Stimulated activated CD4-positive, alpha-beta T cell treated with anti-CD3 and anti-CD28 coated beads, Interleukin-2, amount 100 ng/mL, for 48 hours (primary cell): ENCODE measurements at regions not wholly inside any gene's neighbourhood (a gene's known extent, or its start where the extent isn't known, plus 50 kb on each side); places are given as distances from the start of the nearest gene placed in this dataset.

Experiments
- DNase-seq, 2 donors: peaks; one replicate each; pipeline ENCODE4 v3.0.0-alpha.2; 2020

DNA sequence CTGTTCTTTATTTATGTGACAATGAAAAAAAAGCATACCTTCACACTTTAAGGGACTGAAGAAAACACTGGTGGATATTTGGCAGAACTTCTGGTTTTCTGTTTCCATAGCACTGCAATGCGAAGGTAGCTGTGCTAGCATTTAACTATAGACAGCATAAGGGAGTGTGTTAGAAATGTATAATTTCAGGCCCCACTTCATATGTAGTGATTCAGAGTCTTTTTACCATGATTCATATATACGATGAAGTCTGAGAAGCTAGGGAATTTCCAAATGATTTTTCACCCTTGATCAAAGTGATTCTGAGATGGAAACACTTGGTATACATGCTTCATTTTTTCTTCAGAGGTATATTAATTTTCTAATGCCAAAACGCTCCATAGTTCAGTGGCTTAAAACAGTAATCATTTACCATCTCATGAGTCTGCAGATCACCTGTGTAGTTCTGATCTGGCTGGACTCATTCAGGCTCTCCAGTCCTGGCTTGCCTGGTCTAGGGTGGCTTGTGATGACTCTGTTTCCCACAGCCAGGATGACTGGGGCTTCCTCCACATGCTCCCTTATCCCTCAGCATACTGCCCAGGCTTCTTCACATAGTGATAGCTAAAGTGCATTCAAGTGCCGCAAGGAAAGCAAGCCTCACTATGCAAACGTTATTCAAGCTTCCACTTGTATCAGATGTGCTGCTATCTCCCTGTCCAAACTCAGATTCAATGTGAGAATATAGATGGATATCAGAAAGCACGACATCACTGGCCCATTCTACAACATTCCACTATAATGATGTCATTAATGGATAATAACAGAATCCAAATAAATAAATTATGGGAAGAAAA lies 790.1 kb downstream of the TECRL start:
- DNase-seq = no peak

DNA sequence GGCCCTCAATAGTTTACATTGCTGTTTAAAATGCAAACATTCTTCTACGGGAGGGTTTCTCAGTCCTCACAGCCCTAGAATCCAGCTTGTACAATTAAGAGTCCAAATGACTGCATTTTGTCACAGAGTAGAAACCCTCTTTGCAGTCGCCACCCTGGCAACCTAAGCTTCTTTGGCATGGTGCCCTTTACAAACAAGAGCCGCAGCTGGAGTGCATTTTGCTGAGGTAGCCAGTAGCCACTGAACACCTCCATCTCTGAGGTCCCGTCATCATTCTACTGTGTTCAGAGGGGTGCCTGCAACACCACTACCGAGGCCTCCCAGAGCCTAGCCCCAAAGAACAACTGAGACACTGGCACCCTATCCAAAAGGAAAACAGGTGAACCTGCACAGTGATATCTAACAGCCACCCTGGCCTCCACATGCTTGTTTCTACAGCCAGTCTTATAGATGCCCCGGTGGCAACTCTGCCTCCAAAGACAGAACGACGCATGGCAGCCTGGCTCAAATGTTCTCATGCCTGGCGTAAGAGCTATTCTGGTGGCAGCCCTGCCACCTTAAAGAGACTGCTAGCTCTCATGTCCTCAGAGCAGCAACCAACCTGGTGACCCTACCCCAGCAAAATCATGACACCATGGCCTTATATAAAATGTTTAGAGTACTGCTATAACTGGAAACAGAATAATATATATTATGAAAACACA lies 801.9 kb downstream of the TECRL start:
- DNase-seq = no peak

DNA sequence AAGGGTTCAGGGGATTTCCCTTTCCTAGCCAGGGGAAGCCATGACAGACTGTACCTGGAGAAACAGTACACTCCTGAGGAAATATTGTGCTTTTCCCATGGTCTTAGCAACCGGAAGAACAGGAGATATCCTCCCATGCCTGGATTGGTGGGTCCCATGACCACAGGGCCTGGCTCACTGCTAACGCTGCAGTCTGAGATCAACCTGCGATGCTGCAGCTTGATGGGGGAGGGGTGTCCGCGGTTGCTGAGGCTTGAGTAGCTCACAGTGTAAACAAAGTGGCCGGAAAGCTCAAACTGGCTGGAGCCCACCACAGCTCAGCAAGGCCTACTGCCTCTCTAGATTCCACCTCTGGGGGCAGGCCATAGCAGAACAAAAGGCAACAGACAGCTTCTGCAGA lies 819.5 kb downstream of the TECRL start:
- DNase-seq = no peak

DNA sequence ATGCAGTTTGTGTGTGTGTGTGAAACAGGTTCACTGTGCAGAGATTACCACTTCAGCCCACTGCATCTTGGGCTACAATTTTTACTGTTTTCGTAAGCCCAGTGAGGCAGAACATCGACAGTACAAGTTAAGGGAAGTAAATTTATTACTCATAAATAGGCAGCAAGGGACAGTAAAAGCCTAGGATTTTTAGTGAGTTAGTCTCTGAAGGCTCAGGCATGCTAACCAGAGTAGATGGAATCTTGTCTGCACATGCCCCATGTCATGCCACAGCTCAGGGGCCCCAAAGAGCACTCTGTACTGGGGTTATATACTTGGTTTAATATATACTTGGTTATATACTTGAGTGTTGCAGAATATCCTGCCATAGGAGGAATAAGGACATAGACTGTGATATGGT lies 825.7 kb downstream of the TECRL start:
- DNase-seq = no peak

DNA sequence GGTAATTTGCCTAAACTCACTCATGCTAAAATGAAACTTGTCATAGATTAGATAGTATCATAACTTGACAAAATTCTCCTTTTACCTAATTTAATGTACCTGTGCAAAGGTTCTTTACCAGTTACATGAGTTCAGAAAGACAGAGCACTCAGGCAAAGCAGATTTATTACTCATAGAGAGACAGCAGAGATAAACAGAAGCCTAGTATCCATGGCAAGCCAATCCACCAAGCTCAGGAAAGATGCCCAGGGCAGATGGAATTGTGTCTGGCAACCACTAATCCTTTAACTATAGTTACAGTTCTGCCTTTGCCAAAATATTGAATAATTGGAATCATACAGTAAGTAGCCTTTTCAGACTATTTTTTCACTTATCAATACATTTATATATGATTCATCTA lies 826.2 kb downstream of the TECRL start:
- DNase-seq = no peak

DNA sequence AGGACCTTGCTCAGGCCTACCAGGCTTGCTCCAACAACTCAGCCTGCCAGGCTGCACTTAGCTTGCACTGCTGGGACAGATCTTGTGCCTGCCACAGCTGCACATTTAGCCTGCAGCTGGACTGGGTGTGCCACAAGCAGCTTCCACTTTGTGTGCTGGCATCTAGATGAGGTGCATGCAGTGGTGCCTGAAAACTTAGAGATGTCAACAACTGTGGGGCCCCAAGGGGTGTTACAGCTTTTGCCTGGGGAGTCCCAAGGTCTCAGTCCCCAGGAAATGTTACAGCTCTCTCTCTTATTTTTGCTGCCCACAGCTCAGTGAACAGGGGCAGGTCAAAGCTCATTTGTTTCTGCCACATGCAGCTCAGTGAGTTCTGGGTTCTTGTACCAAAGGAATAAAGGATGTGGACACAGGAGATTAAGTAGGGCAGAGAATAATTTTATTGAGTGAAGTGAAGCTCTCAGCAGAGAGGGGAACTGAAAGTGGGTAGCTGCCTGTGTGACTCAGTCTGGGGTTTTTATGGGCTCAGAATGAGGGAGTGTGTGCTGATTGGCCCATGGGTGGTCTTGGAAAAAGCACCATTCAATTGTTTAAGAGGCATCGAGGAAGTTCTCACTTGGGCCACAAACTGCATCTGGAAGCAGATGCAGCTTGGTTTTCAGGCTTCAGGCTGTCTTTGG lies 828.3 kb downstream of the TECRL start:
- no peak for DNase-seq

DNA sequence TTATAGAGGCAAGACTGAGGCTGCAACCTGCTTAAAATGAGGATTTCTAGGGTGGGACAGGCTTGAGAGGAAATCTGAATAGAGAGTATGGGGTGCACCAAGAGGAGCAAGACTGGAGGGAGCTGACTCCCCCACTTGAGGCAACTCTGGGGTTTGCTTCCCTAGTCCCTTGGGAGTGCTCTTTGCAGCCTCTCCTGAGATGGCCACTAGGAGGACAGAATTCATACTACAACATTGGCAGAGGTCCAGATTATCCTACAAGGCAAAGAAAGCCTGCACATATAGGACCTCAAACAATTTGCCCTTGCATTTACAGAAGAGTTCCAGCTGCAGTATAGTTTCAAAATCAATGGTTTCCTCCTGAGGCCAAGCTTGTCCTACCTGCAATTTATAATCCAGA lies 830.9 kb downstream of the TECRL start:
- no peak for DNase-seq

DNA sequence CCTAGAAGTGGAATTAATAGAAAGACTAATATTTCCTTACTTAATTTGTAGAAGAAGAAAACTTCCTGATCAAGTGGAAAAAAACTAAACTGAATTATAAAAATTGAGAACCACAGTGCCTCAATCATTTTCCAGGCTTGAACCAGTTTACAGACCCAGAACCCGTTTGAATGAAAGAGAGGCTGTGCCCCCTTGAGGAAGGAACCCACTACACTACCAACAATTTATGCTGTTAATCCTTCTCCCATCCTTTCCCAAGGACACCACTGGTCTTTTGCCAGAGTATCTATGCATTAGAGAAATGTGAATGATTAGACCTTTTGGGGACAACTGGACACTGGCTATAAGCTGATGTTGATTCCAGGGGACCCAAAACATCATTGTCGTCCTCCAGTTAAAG lies 842.6 kb downstream of the TECRL start:
- DNase-seq = no peak

DNA sequence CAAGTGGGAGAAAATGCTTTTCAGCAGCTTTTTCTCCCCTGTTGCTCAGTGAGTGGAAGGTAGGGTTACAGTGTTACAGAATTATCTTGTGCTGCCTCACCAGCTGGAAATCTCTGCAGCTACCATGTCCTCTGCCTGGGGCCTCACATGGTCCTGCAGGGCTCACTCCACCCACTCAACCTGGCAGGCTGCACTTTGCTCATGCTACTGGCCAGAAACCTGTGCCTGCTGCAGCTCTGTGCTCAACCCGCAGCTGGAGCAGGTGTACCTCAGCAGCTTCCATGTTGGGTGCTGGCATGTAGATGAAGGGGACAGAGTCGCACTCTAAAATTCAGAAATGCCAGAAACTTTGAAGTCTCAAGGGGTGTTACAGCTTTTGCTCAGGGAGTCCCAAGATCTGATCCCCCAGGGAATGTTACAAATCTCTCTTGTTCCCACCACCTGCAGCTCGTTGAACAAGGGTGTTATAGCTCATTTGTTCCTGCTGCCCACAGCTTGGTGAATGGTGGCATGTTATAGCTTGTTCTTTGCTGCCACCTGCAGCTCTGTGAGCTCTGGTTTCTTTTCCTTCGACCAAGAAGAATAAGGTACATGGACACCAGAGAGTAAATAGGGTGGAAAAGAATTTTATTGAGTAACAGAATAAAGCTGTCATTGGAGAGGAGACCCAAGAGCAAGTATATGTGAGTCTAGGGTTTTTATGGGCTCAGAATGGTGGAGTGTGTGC lies 845.8 kb downstream of the TECRL start:
- no peak for DNase-seq

DNA sequence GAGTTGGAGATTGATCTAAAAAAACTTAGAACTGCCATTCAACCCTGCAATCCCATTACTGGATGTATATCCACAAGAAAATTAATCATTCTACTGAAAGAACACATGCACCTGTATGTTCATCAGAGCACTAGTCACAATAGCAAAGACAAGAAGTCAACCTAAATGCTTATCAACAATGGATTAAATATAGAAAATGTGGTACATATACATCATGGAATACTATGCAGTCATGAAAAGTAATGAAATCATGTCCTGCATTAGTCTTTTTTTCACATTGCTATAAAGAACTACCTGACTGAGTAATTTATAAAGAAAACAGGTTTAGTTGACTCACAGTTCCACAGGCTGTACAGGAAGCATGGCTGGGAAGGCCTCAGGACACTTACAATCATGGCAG lies 850.5 kb downstream of the TECRL start:
- DNase-seq = no peak

DNA sequence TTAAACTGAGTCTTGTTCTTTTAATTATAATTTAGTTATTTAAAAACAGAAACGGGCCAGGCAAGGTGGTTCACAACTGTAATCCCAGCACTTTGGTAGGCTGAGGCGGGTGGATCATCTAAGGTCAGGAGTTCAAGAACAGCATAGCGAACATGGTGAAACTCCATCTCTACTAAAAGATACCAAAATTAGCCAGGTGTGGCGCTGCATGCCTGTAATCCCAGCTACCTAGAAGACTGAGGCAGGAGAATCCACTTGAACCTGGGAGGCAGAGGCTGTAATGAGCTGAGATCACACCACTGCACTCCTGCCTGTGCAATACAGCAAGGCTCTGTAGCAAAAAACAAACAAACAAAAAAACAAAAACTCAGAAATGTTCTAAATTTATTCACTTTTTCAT lies 852.9 kb downstream of the TECRL start:
- DNase-seq = no peak

DNA sequence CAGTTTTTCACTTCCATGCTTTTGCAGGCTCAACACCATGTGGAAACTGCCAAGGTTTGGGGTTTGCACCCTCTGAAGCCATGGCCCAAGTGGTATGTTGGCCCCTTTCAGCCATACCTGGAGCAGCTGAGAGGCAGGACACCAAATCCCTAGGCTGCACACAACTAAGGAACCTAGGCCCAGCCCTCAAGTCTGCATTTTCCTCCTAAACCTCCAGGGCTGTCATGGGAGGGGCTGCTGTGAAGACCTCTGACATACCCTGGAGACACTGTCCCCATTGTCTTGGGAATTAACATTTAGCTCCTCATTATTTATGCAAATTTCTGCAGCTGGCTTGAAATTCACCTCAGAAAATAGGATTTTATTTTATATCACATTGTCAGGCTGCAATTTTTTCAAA lies 856.1 kb downstream of the TECRL start:
- DNase-seq = no peak

DNA sequence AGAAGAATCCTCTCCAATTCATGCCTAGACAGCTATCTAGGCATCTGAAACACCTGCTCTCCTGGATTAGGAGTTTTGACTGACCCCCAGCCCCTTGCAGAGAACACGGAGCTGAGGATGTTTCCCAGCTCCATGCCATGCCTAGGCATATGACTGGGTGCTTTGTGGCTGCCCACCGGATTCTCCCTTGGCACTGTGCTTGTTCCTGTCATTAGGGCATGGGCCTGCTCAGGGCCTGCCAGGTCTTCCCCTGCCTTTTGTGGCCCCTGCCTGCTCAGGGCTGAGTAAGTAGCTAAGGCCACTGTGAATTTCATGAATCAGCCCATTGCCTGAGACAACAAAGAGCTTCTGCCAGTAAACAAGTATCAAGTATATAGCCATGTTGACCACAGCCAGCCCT lies 867.4 kb downstream of the TECRL start:
- no peak for DNase-seq

DNA sequence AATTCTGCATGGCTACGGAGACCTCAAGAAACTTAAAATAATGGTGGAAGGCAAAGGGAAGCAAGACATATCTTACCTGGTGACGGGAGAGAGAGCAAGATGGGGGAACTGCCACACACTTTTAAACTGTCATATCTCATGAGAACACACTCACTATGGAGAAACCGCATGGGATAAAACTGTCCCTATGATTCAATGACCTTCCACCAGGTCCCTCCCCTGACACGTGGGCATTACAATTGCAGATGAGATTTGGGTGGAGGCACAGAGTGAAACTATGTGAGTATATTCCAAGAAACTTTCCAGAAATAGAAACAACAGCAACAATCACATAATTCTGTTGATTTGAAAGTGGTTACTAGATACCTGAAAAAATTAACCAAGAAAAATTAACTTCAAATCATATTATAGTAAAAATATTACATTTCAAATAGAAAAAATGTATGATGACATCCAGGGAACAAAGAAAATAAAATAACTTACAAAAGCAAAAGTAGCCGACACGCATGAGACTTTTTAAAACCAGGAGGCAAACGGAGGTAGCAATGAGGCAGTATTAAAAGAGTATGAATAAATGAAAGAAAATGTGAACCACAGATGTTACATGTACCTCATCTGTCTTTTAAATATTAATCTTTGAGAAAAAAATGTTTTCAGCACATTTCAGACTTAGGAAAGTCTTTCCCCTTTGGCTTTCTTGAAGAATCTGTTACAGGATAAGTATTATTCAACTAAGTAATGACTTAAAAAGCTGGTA lies 879.5 kb downstream of the TECRL start:
- no peak for DNase-seq

DNA sequence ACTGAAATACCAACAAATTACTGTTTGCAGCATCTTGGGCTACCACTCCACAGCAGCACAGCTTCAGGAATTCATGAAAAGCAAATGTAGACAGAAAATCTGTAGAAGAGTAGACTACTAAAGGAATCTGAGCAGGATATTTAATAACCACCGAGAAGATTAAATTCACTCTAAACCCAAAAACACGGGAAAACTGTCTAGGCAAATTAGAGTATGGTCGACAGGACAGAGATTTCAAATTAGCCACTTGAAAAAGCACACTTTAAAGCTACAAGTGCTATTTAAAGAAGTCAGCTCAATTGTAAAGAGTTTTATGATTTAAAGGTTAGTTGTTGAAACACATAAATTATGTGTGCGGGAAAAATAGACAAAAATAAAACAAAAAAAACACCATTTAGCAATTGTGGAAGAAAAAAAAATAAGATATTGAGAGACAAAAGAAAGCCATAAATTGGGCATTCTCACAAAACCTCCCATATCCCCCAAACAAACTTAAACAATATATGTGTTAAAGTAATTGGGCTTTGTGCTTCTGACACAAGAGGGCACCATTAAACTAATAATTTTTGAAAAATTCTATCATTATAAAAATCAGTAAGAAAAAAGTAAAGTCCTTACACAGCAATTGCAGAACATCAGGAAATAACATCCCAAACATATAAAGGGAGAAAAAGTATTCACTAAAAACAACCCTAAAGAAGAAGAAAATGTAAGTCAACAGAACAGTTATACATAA lies 880.8 kb downstream of the TECRL start:
- no peak for DNase-seq

DNA sequence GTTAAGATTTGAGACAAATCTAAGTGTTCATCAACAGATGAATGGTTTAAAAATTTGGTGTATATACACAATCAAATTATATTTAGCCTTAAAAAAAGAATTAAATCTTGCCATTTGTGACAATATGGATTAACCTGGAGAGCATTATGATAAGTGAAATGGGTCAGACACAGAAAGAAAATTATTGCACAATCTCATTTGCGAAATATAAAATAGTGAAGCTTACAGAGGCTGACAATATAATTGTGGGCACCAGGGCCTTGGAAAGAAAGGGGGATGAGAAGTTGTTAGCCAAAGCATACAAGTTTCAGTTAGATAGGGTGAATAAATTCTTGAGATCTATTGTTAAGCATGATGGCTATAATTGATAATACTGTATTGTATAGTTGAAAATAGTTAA lies 883.0 kb downstream of the TECRL start:
- no peak for DNase-seq

DNA sequence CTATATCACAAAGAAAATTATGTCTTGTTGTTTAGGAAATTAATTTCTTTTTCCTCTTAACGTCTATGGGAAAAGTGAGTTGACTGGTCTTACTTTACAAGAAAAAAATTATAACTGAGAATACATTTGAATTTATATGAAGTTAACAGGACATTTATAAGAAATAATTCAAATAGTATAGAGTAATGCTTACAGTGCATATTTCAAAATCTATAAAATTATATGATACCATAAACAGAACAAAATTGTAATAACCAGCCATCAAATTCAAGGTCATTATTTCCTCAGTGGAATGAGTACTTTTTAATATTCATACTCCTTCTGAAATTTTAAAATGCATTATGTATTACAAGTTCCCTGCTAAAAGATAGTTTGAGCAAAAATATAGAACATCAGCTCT lies 884.5 kb downstream of the TECRL start:
- no peak for DNase-seq

DNA sequence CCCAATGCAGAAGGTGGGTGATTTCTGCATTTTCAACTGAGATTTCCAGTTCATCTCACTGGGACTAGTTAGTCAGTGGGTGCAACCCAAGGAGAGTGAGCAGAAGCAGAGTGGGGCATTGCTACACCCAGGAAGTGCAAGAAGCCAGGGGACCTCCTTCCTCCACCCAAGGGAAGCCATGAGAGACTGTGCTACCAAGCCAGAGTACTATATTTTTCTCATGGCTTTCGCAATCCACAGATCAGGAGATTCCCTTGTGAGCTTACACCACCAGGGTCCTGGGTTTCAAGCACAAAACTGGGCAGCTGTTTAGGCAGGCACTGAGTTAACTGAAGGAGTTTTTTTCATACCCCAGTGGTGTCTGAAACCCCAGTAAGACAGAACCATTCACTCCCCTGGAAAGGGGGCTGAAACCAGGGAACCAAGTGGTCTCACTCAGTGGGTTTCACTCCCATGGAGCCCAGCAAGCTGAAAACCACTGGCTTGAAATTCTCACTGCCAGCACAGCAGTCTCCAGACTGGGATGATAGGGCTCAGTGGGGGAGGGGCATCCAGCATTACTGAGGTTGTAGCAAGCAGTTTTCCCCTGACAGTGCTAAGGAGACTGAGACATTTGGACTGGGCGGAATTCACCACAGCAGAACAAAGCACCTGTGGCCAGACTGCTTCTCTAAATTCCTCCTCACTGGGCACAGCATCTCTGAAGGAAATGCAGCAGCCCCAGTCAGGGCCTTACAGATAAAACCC lies 903.4 kb downstream of the TECRL start:
- no peak for DNase-seq

DNA sequence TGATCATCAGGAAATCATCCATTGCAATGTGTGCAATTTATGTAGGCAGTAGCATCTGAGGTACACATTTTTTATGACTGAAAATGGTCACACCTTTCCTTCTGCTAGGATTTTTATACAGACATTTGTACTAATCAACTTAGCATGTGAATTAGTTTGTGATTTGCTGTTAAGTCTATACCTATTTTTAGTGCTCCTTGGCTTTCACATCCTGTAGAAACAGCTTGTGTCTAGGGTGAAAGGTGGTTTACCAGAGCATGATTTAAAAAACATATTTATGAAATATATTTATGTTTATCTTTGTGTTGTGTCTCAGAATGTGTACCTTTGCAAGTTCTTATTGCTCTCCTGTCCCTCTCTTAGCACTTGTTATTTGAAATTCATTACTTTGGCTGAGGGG lies 916.0 kb downstream of the TECRL start:
- no peak for DNase-seq

DNA sequence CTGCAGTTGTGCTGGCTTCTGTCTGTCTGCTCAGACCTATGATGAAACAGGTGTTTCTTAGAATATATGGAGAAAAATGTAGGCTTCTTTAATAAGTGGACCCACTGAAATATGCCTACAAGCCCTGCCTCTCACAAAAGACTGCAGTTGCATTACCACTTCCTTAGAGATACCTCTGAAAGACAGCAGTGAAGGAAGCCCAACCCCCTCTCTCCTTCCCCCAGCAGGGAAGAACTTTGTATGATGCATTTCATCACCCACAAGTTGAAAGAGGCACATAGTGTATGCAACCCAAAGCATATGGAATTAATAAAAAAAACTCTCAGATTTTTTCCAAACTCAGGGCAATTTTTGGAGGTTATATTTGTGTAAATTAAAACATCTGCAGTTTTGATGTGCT lies 916.7 kb downstream of the TECRL start:
- DNase-seq = no peak

DNA sequence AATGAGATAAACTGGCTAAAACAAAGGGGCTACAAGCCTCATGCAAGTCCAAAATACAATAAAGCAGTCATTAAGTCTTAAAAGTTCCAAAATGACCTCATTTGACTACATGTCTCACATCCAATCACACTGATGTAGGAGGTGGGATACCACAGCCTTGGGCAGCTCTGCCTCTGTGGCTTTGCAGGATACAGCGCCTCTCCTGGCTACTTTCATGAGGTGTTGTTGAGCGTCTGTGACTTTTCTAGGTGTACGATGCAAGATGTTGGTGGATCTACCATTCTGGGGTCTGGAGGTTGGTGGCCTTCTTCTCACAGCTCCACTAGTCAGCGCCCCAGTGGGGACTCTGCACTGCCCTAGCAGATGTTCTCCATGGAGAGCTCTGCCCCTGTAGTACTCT lies 944.9 kb downstream of the TECRL start:
- no peak for DNase-seq
